SHP77 (cell line): ENCODE measurements at regions not wholly inside any gene's neighbourhood (a gene's known extent, or its start where the extent isn't known, plus 50 kb on each side); places are given as distances from the start of the nearest gene placed in this dataset.

Experiments used
- DNase-seq, 2 experiments: peaks; one replicate each; lab custom pipeline; 2025; lab: John Stamatoyannopoulos, UW

- DNase-seq: no peak
Measured at GRCh38 chr10:131650771-131651673, 249.8 kb upstream of the PPP2R2D start.

GRCh38 chr10:131651674-131652437, 249.0 kb upstream of the PPP2R2D start:
- DNase-seq: no peak

- no peak for DNase-seq
Measured at GRCh38 chr10:131652438-131653139, 248.2 kb upstream of the PPP2R2D start.

- DNase-seq: no peak
Measured at GRCh38 chr10:131653140-131653539, 247.7 kb upstream of the PPP2R2D start.

GRCh38 chr10:131653554-131654470, 247.0 kb upstream of the PPP2R2D start:
- no peak for DNase-seq

- no peak for DNase-seq
Measured at GRCh38 chr10:131654471-131655087, 246.2 kb upstream of the PPP2R2D start.

GRCh38 chr10:131655101-131655849, 245.5 kb upstream of the PPP2R2D start:
- no peak for DNase-seq

GRCh38 chr10:131656009-131656408, 244.8 kb upstream of the PPP2R2D start:
- DNase-seq: no peak

GRCh38 chr10:131656431-131656841, 244.4 kb upstream of the PPP2R2D start:
- no peak for DNase-seq

- DNase-seq: no peak
Measured at GRCh38 chr10:131657318-131657984, 243.4 kb upstream of the PPP2R2D start.

- DNase-seq: no peak
Measured at GRCh38 chr10:131657985-131658330, 242.8 kb upstream of the PPP2R2D start.

- DNase-seq: no peak
Measured at GRCh38 chr10:131658476-131659110, 242.2 kb upstream of the PPP2R2D start.

GRCh38 chr10:131660427-131660826, 240.4 kb upstream of the PPP2R2D start:
- DNase-seq: no peak

- DNase-seq: no peak
Measured at GRCh38 chr10:131662851-131663250, 238.0 kb upstream of the PPP2R2D start.

- DNase-seq: no peak
Measured at GRCh38 chr10:131663351-131663750, 237.5 kb upstream of the PPP2R2D start.

- no peak for DNase-seq
Measured at GRCh38 chr10:131666091-131666490, 234.7 kb upstream of the PPP2R2D start.

- DNase-seq: no peak
Measured at GRCh38 chr10:131667047-131667446, 233.8 kb upstream of the PPP2R2D start.

- no peak for DNase-seq
Measured at GRCh38 chr10:131667561-131667960, 233.2 kb upstream of the PPP2R2D start.

GRCh38 chr10:131668903-131669302, 231.9 kb upstream of the PPP2R2D start:
- DNase-seq: no peak
